ENCODE measurements at regions not wholly inside any gene's neighbourhood (a gene's known extent, or its start where the extent isn't known, plus 50 kb on each side); places are given as distances from the start of the nearest gene placed in this dataset.

- TF ChIP-seq POLR2A (IDR thresholded peaks at IDR 0.05), result no peak
- TF ChIP-seq, protein P1, sequence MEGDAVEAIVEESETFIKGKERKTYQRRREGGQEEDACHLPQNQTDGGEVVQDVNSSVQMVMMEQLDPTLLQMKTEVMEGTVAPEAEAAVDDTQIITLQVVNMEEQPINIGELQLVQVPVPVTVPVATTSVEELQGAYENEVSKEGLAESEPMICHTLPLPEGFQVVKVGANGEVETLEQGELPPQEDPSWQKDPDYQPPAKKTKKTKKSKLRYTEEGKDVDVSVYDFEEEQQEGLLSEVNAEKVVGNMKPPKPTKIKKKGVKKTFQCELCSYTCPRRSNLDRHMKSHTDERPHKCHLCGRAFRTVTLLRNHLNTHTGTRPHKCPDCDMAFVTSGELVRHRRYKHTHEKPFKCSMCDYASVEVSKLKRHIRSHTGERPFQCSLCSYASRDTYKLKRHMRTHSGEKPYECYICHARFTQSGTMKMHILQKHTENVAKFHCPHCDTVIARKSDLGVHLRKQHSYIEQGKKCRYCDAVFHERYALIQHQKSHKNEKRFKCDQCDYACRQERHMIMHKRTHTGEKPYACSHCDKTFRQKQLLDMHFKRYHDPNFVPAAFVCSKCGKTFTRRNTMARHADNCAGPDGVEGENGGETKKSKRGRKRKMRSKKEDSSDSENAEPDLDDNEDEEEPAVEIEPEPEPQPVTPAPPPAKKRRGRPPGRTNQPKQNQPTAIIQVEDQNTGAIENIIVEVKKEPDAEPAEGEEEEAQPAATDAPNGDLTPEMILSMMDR (IDR thresholded peaks at IDR 0.05), result no peak
These were observed 579.6 kb upstream of the NR5A2 start for GRCh38 chr1:199447906-199448305.
